ENCODE measurements at regions not wholly inside any gene's neighbourhood (a gene's known extent, or its start where the extent isn't known, plus 50 kb on each side); places are given as distances from the start of the nearest gene placed in this dataset.

GRCh38 chr9:2448193-2448738 is 173.3 kb upstream of the VLDLR start:
- H3K36me3 ChIP-seq (ENCODE audit: insufficient read depth, low read length): no peaks in the 10 kb centered on the region
- Mint-ChIP-seq H3K27ac (no peak overlapping the region), H3K9me3 (peaks cover 6% of the 10 kb centered on the region), H3K4me3 (no peak overlapping the region), H3K27me3 (peaks cover 8% of the 10 kb centered on the region), H3K4me1 (ENCODE audit: low read depth) (no peaks in the 10 kb centered on the region), H3K36me3 (ENCODE audit: low read depth) (no peaks in the 10 kb centered on the region)
- POLR2A ChIA-PET: no interaction called here
- no peak for ATAC-seq (ENCODE audit: poor library complexity)
- no peak overlapping the region for H3K27ac ChIP-seq (ENCODE audit: low read depth in 1 of 2, low read length in 2 of 2)
- H3K9me3 ChIP-seq (ENCODE audit: control insufficient read depth in 1 of 2, insufficient read depth in 1 of 2, low read length in 2 of 2): no peaks in the 10 kb centered on the region
- intact Hi-C loops (cut with DNase I, micrococcal nuclease): no loop called here
- DNase-seq: no peak
- CTCF ChIA-PET: no interaction called here
- H3K4me3 ChIP-seq (ENCODE audit: low read length): no peak overlapping the region
- H3K27me3 ChIP-seq (ENCODE audit: control insufficient read depth in 1 of 2, insufficient read depth in 2 of 2, low read length in 2 of 2): no peaks in the 10 kb centered on the region
- no peak for TF ChIP-seq CTCF (IDR thresholded peaks at IDR 0.05)
- H3K4me1 ChIP-seq (ENCODE audit: insufficient read depth, low read length): no peaks in the 10 kb centered on the region

GRCh38 chr9:2453106-2453505 is 168.5 kb upstream of the VLDLR start:
- H3K27me3 ChIP-seq (ENCODE audit: control insufficient read depth in 1 of 2, insufficient read depth in 2 of 2, low read length in 2 of 2): no peaks in the 10 kb centered on the region
- no peaks in the 10 kb centered on the region for H3K9me3 ChIP-seq (ENCODE audit: control insufficient read depth in 1 of 2, insufficient read depth in 1 of 2, low read length in 2 of 2)
- POLR2A ChIA-PET: no interaction called here
- ATAC-seq (ENCODE audit: poor library complexity): no peak
- DNase-seq: no peak
- H3K27ac ChIP-seq (ENCODE audit: low read depth in 1 of 2, low read length in 2 of 2): no peak overlapping the region
- Mint-ChIP-seq H3K36me3 (ENCODE audit: low read depth) (no peaks in the 10 kb centered on the region), H3K9me3 (no peaks in the 10 kb centered on the region), H3K4me1 (ENCODE audit: low read depth) (no peaks in the 10 kb centered on the region), H3K4me3 (no peak overlapping the region), H3K27me3 (peaks cover 7% of the 10 kb centered on the region), H3K27ac (no peak overlapping the region)
- TF ChIP-seq CTCF (IDR thresholded peaks at IDR 0.05): no peak
- no peaks in the 10 kb centered on the region for H3K4me1 ChIP-seq (ENCODE audit: insufficient read depth, low read length)
- no peaks in the 10 kb centered on the region for H3K36me3 ChIP-seq (ENCODE audit: insufficient read depth, low read length)
- CTCF ChIA-PET: no interaction called here
- no peak overlapping the region for H3K4me3 ChIP-seq (ENCODE audit: low read length)
- intact Hi-C loops (cut with DNase I, micrococcal nuclease): no loop called here

GRCh38 chr9:2453701-2454100 is 167.9 kb upstream of the VLDLR start:
- intact Hi-C loops (cut with DNase I, micrococcal nuclease): no loop called here
- Mint-ChIP-seq H3K36me3 (ENCODE audit: low read depth) (no peaks in the 10 kb centered on the region), H3K4me3 (no peak overlapping the region), H3K9me3 (no peaks in the 10 kb centered on the region), H3K27me3 (peaks cover 7% of the 10 kb centered on the region), H3K27ac (no peak overlapping the region), H3K4me1 (ENCODE audit: low read depth) (no peaks in the 10 kb centered on the region)
- no peak overlapping the region for H3K27ac ChIP-seq (ENCODE audit: low read depth in 1 of 2, low read length in 2 of 2)
- H3K9me3 ChIP-seq (ENCODE audit: control insufficient read depth in 1 of 2, insufficient read depth in 1 of 2, low read length in 2 of 2): no peaks in the 10 kb centered on the region
- ChIA-PET POLR2A (no interaction called here), CTCF (no interaction called here)
- no peaks in the 10 kb centered on the region for H3K27me3 ChIP-seq (ENCODE audit: control insufficient read depth in 1 of 2, insufficient read depth in 2 of 2, low read length in 2 of 2)
- no peak overlapping the region for H3K4me3 ChIP-seq (ENCODE audit: low read length)
- ATAC-seq (ENCODE audit: poor library complexity) (no peak), DNase-seq (no peak)
- TF ChIP-seq CTCF (IDR thresholded peaks at IDR 0.05): no peak
- H3K4me1 ChIP-seq (ENCODE audit: insufficient read depth, low read length): no peaks in the 10 kb centered on the region
- no peaks in the 10 kb centered on the region for H3K36me3 ChIP-seq (ENCODE audit: insufficient read depth, low read length)

All from CD4-positive, alpha-beta T cell (primary cell).